ENCODE measurements at regions not wholly inside any gene's neighbourhood (a gene's known extent, or its start where the extent isn't known, plus 50 kb on each side); places are given as distances from the start of the nearest gene placed in this dataset.
"Not testable (repeated sequence)": the region's sequence is repeated elsewhere in the genome, so short reads cannot be mapped to it uniquely, and the experiment has no call there.

DNA sequence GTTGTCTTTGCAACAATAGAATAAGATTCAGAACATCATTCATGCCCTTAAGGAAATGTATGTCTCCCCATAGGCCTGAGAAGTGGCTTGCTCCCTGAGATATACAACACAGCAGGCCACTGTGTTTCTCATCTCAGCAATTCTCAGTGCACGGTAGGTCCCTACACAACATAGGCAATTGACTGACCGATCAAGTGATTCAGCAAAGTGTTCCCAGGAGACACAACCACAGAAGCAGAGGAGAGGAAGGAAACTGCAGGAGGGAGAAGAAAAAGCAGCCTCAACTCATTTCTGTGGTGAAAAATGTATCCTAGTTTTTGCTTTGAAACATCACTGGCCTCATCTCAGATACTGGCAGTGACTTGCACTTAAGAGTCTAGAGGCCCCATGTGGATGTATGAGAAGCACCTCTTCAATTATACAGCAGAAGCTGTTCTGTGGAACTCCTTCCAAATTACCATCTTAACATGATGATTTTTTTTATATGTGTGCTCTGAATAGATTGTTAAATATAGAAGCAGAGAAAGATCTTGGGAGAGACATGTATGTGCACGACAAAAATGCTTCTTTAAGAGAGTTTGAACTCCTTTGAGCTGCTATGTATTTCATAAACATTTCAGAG lies 306.8 kb downstream of the XPNPEP1 start:
- intact Hi-C loops (cut with micrococcal nuclease; ENCODE audit: unreplicated experiment), result no loop called here
- DNase-seq (ENCODE audit: low spot score), result no peak
- no peak overlapping the region for H3K4me3 ChIP-seq (ENCODE audit: low read depth, low read length, poor library complexity, severe bottlenecking)
- no peaks in the 10 kb centered on the region for H3K4me1 ChIP-seq (ENCODE audit: insufficient read depth, low read length, poor library complexity, severe bottlenecking)
- no peaks in the 10 kb centered on the region for H3K9me3 ChIP-seq (ENCODE audit: low read length)
- TF ChIP-seq EZH2phosphoT487 (IDR thresholded peaks at IDR 0.05; ENCODE audit: borderline replicate concordance, low read depth, low read length), result no peak
- no peak overlapping the region for H3K4me2 ChIP-seq (ENCODE audit: low read length)
- no peaks in the 10 kb centered on the region for H4K20me1 ChIP-seq (ENCODE audit: insufficient read depth, low read length)
- no peaks in the 10 kb centered on the region for H3K9me2 ChIP-seq (ENCODE audit: insufficient read depth, low read length)
- ChIA-PET CTCF (ENCODE audit: unreplicated experiment) (no interaction called here), POLR2A (no interaction called here)
- no TSS peak for BruUV-seq (replicated peaks)
- no peak overlapping the region for H3K27ac ChIP-seq (ENCODE audit: low read depth, low read length, poor library complexity, severe bottlenecking)
- H3K36me3 ChIP-seq (ENCODE audit: insufficient read depth, low read length), result no peaks in the 10 kb centered on the region
- H2AFZ ChIP-seq (ENCODE audit: low read length), result no peak overlapping the region
- H3K79me2 ChIP-seq (ENCODE audit: insufficient read depth, low read depth, low read length), result no peaks in the 10 kb centered on the region

DNA sequence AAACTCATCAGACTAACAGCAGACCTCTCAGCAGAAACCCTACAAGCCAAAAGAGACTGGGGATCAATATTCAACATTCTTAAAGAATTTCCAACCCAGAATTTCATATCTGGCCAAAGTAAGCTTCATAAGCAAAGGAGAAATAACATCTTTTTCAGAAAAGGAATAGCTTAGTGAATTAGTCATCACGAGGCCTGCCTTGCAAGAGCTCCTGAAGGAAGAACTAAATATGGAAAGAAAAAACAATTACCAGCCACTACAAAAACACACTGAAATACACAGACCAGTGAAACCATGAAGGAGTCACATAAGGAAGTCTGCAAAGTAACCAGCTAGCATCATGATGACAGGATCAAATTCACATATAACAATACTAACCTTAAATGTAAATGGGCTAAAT lies 328.0 kb downstream of the XPNPEP1 start:
- H3K36me3 ChIP-seq (ENCODE audit: insufficient read depth, low read length); CTCF ChIA-PET (ENCODE audit: unreplicated experiment); POLR2A ChIA-PET; DNase-seq (ENCODE audit: low spot score); H3K4me3 ChIP-seq (ENCODE audit: low read depth, low read length, poor library complexity, severe bottlenecking); H3K9me3 ChIP-seq (ENCODE audit: low read length); BruUV-seq (replicated peaks); H3K9me2 ChIP-seq (ENCODE audit: insufficient read depth, low read length); H3K79me2 ChIP-seq (ENCODE audit: insufficient read depth, low read depth, low read length); H3K4me1 ChIP-seq (ENCODE audit: insufficient read depth, low read length, poor library complexity, severe bottlenecking); H2AFZ ChIP-seq (ENCODE audit: low read length); intact Hi-C loops (cut with micrococcal nuclease; ENCODE audit: unreplicated experiment); H3K4me2 ChIP-seq (ENCODE audit: low read length); H4K20me1 ChIP-seq (ENCODE audit: insufficient read depth, low read length); H3K27ac ChIP-seq (ENCODE audit: low read depth, low read length, poor library complexity, severe bottlenecking): not testable (repeated sequence)

DNA sequence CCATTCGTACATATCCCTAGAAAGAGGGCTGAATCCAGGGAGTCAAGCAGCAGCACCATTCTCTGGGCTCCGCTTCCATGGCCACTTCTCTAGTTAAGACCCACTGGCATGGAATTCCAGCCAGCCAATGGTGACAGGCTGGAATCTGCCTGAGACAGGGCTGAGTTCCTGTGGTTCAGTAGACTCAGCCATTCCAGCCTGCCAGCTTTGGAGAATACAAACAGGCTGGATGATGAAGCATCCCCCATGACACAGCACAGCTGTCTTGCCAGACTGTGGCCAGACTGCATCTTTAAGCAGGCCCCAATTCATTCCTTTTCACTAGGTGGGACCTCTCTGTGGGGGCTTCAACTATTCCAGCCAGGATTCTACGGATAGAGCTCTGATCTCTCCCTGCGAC lies 329.6 kb downstream of the XPNPEP1 start:
- POLR2A ChIA-PET, result no interaction called here
- Histone ChIP-seq H3K4me2 (ENCODE audit: low read length) (no peak overlapping the region), H3K36me3 (ENCODE audit: insufficient read depth, low read length) (no peaks in the 10 kb centered on the region), H3K4me3 (ENCODE audit: low read depth, low read length, poor library complexity, severe bottlenecking) (no peak overlapping the region), H2AFZ (ENCODE audit: low read length) (no peak overlapping the region), H3K79me2 (ENCODE audit: insufficient read depth, low read depth, low read length) (no peaks in the 10 kb centered on the region), H3K9me2 (ENCODE audit: insufficient read depth, low read length) (no peaks in the 10 kb centered on the region), H3K4me1 (ENCODE audit: insufficient read depth, low read length, poor library complexity, severe bottlenecking) (no peaks in the 10 kb centered on the region), H3K27ac (ENCODE audit: low read depth, low read length, poor library complexity, severe bottlenecking) (no peak overlapping the region), H4K20me1 (ENCODE audit: insufficient read depth, low read length) (no peaks in the 10 kb centered on the region), H3K9me3 (ENCODE audit: low read length) (no peaks in the 10 kb centered on the region)
- no peak for DNase-seq (ENCODE audit: low spot score)
- CTCF ChIA-PET (ENCODE audit: unreplicated experiment), result no interaction called here
- TF ChIP-seq, protein P1, sequence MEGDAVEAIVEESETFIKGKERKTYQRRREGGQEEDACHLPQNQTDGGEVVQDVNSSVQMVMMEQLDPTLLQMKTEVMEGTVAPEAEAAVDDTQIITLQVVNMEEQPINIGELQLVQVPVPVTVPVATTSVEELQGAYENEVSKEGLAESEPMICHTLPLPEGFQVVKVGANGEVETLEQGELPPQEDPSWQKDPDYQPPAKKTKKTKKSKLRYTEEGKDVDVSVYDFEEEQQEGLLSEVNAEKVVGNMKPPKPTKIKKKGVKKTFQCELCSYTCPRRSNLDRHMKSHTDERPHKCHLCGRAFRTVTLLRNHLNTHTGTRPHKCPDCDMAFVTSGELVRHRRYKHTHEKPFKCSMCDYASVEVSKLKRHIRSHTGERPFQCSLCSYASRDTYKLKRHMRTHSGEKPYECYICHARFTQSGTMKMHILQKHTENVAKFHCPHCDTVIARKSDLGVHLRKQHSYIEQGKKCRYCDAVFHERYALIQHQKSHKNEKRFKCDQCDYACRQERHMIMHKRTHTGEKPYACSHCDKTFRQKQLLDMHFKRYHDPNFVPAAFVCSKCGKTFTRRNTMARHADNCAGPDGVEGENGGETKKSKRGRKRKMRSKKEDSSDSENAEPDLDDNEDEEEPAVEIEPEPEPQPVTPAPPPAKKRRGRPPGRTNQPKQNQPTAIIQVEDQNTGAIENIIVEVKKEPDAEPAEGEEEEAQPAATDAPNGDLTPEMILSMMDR (conservative IDR thresholded peaks at IDR 0.05; ENCODE audit: low read length), result no peak
- TF ChIP-seq EZH2phosphoT487 (IDR thresholded peaks at IDR 0.05; ENCODE audit: borderline replicate concordance, low read depth, low read length), result no peak
- intact Hi-C loops (cut with micrococcal nuclease; ENCODE audit: unreplicated experiment), result no loop called here
- no TSS peak for BruUV-seq (replicated peaks)

DNA sequence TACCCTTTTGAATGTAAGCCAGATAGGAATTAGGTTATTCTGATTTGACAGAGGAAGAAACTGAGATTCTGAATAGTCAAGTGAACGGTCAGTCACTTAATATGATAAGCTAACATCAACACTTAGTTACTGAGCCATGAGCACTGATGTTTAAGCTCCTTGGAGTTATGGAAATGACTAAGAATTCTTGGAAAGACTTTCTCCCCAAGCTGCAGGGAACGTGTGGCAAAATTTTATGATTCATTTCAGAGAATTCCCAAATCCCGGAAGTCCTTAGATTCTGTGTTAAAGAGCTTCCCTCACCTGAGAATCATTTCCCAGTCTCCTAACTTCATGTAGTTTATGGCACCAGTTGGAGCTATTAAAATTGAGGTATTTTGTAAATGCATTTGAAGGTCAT lies 330.9 kb downstream of the XPNPEP1 start:
- Histone ChIP-seq H3K4me2 (ENCODE audit: low read length) (no peak overlapping the region), H2AFZ (ENCODE audit: low read length) (no peak overlapping the region), H3K9me3 (ENCODE audit: low read length) (no peaks in the 10 kb centered on the region), H3K4me3 (ENCODE audit: low read depth, low read length, poor library complexity, severe bottlenecking) (no peak overlapping the region), H3K4me1 (ENCODE audit: insufficient read depth, low read length, poor library complexity, severe bottlenecking) (no peaks in the 10 kb centered on the region), H3K27ac (ENCODE audit: low read depth, low read length, poor library complexity, severe bottlenecking) (no peak overlapping the region), H4K20me1 (ENCODE audit: insufficient read depth, low read length) (no peaks in the 10 kb centered on the region), H3K79me2 (ENCODE audit: insufficient read depth, low read depth, low read length) (no peaks in the 10 kb centered on the region), H3K36me3 (ENCODE audit: insufficient read depth, low read length) (no peaks in the 10 kb centered on the region), H3K9me2 (ENCODE audit: insufficient read depth, low read length) (no peaks in the 10 kb centered on the region)
- intact Hi-C loops (cut with micrococcal nuclease; ENCODE audit: unreplicated experiment), result no loop called here
- TF ChIP-seq, protein P1 (conservative IDR thresholded peaks at IDR 0.05; ENCODE audit: low read length), result no peak
- no peak for TF ChIP-seq EZH2phosphoT487 (IDR thresholded peaks at IDR 0.05; ENCODE audit: borderline replicate concordance, low read depth, low read length)
- CTCF ChIA-PET (ENCODE audit: unreplicated experiment), result no interaction called here
- no TSS peak for BruUV-seq (replicated peaks)
- DNase-seq (ENCODE audit: low spot score), result no peak
- POLR2A ChIA-PET, result no interaction called here

Measured in OCI-LY7 (cell line).